IPS-20b (cell line): ENCODE measurements at regions not wholly inside any gene's neighbourhood (a gene's known extent, or its start where the extent isn't known, plus 50 kb on each side); places are given as distances from the start of the nearest gene placed in this dataset.
"Not testable (repeated sequence)": the region's sequence is repeated elsewhere in the genome, so short reads cannot be mapped to it uniquely, and the experiment has no call there.

Experiments
- H3K27ac ChIP-seq: one replicate; pipeline ENCODE4 v1.5.1; 2013; ENCODE audit warnings: low read length
- H3K27me3 ChIP-seq: 2 replicates; pipeline ENCODE4 v1.6.1; 2013; ENCODE audit warnings: mild to moderate bottlenecking, low read length, inconsistent platforms; ENCODE audit not compliant: insufficient read depth
- H3K36me3 ChIP-seq: 2 replicates; pipeline ENCODE4 v1.6.1; 2013; ENCODE audit warnings: low read depth, mild to moderate bottlenecking, inconsistent platforms, low read length, moderate library complexity; ENCODE audit not compliant: insufficient read depth
- H3K4me1 ChIP-seq: 2 replicates; pipeline ENCODE4 v1.6.1; 2013; ENCODE audit warnings: mild to moderate bottlenecking, control low read depth, inconsistent platforms, low read length, moderate library complexity; ENCODE audit not compliant: insufficient read depth
- H3K4me3 ChIP-seq: 2 replicates; pipeline ENCODE4 v1.5.1; 2013; ENCODE audit warnings: mild to moderate bottlenecking, low read length, inconsistent platforms
- H3K9ac ChIP-seq: 2 replicates; pipeline ENCODE4 v1.6.1; 2013; ENCODE audit warnings: low read depth, mild to moderate bottlenecking, inconsistent platforms, low read length, moderate library complexity
- H3K9me3 ChIP-seq: 2 replicates; pipeline ENCODE4 v1.6.1; 2013; ENCODE audit warnings: mild to moderate bottlenecking, low read depth, low read length, inconsistent platforms; ENCODE audit not compliant: insufficient read depth

- not testable (repeated sequence) for H3K9me3 ChIP-seq, H3K9ac ChIP-seq, H3K36me3 ChIP-seq, H3K27ac ChIP-seq, H3K27me3 ChIP-seq, H3K4me3 ChIP-seq, H3K4me1 ChIP-seq
Observed at GRCh38 chr4:4030509-4030908, 196.2 kb downstream of the OTOP1 start.

- H3K27me3 ChIP-seq, H3K27ac ChIP-seq, H3K4me3 ChIP-seq, H3K4me1 ChIP-seq, H3K9ac ChIP-seq, H3K9me3 ChIP-seq: not testable (repeated sequence)
- peaks cover 11% of the 10 kb centered on the region; the same call in 1 of the 2 replicates for H3K36me3 ChIP-seq
Observed at GRCh38 chr4:4031446-4032135, 195.1 kb downstream of the OTOP1 start.

- H3K36me3 ChIP-seq, result peaks cover 17% of the 10 kb centered on the region; the same call in 1 of the 2 replicates
- H3K4me1 ChIP-seq, H3K9me3 ChIP-seq, H3K27me3 ChIP-seq, H3K27ac ChIP-seq, H3K4me3 ChIP-seq, H3K9ac ChIP-seq: not testable (repeated sequence)
Observed at GRCh38 chr4:4032364-4032763, 194.4 kb downstream of the OTOP1 start.

- H3K27me3 ChIP-seq, H3K9ac ChIP-seq, H3K4me3 ChIP-seq, H3K27ac ChIP-seq, H3K9me3 ChIP-seq, H3K4me1 ChIP-seq: not testable (repeated sequence)
- peaks cover 17% of the 10 kb centered on the region; the same call in 1 of the 2 replicates for H3K36me3 ChIP-seq
Observed at GRCh38 chr4:4032801-4033605, 193.7 kb downstream of the OTOP1 start.

- H3K27ac ChIP-seq, H3K9me3 ChIP-seq, H3K4me1 ChIP-seq, H3K9ac ChIP-seq, H3K4me3 ChIP-seq, H3K27me3 ChIP-seq: not testable (repeated sequence)
- H3K36me3 ChIP-seq, result peaks cover 28% of the 10 kb centered on the region
Observed at GRCh38 chr4:4037399-4038138, 189.2 kb downstream of the OTOP1 start.

- Histone ChIP-seq H3K9ac (peak overlapping the region; percentile 91), H3K4me3 (peak overlapping the region; percentile 83), H3K36me3 (peaks cover 39% of the 10 kb centered on the region)
- H3K27ac ChIP-seq, H3K4me1 ChIP-seq, H3K9me3 ChIP-seq, H3K27me3 ChIP-seq: not testable (repeated sequence)
Observed at GRCh38 chr4:4045823-4046222, 180.9 kb downstream of the OTOP1 start.

GRCh38 chr4:4046686-4047085 is 180.0 kb downstream of the OTOP1 start:
- Histone ChIP-seq H3K9ac (peak overlapping the region; percentile 91), H3K4me3 (peak overlapping the region; percentile 83), H3K36me3 (peaks cover 36% of the 10 kb centered on the region), H3K27ac (peak overlapping the region; percentile 83)
- H3K9me3 ChIP-seq, H3K4me1 ChIP-seq, H3K27me3 ChIP-seq: not testable (repeated sequence)

GRCh38 chr4:4047202-4047601 is 179.5 kb downstream of the OTOP1 start:
- not testable (repeated sequence) for H3K9me3 ChIP-seq, H3K4me1 ChIP-seq, H3K27me3 ChIP-seq
- Histone ChIP-seq H3K36me3 (peaks cover 31% of the 10 kb centered on the region), H3K27ac (peak overlapping the region; percentile 83), H3K4me3 (peak overlapping the region; percentile 83), H3K9ac (peak overlapping the region; percentile 91; the same call in 1 of the 2 replicates)

- peak overlapping the region; percentile 83 for H3K4me3 ChIP-seq
- H3K9ac ChIP-seq, result peak overlapping the region; percentile 91; the same call in 1 of the 2 replicates
- H3K36me3 ChIP-seq, result peaks cover 21% of the 10 kb centered on the region
- not testable (repeated sequence) for H3K27ac ChIP-seq, H3K4me1 ChIP-seq, H3K27me3 ChIP-seq, H3K9me3 ChIP-seq
Observed at GRCh38 chr4:4048227-4048626, 178.5 kb downstream of the OTOP1 start.

- H3K27me3 ChIP-seq, H3K27ac ChIP-seq, H3K9me3 ChIP-seq, H3K36me3 ChIP-seq, H3K9ac ChIP-seq, H3K4me1 ChIP-seq, H3K4me3 ChIP-seq: not testable (repeated sequence)
Observed at GRCh38 chr4:4050781-4051180, 175.9 kb downstream of the OTOP1 start.

- H3K36me3 ChIP-seq, H3K4me3 ChIP-seq, H3K27me3 ChIP-seq, H3K4me1 ChIP-seq, H3K27ac ChIP-seq, H3K9ac ChIP-seq, H3K9me3 ChIP-seq: not testable (repeated sequence)
Observed at GRCh38 chr4:4052933-4053332, 173.8 kb downstream of the OTOP1 start.

GRCh38 chr4:4057226-4057625 is 169.5 kb downstream of the OTOP1 start:
- not testable (repeated sequence) for H3K4me3 ChIP-seq, H3K36me3 ChIP-seq, H3K9me3 ChIP-seq

More at GRCh38 chr4:4057226-4057625, 169.5 kb downstream of the OTOP1 start:
- not testable (repeated sequence) for H3K4me1 ChIP-seq, H3K27me3 ChIP-seq, H3K27ac ChIP-seq, H3K9ac ChIP-seq
